ENCODE measurements at regions not wholly inside any gene's neighbourhood (a gene's known extent, or its start where the extent isn't known, plus 50 kb on each side); places are given as distances from the start of the nearest gene placed in this dataset.
A peak's percentile ranks its signal among the peaks of the same experiment; 100 is the strongest.

GRCh38 chr2:7730449-7730848, 813.2 kb downstream of the RNF144A start:
- H3K9ac ChIP-seq (ENCODE audit: low read length in 2 of 2): no peak overlapping the region
- H3K9me3 ChIP-seq (ENCODE audit: control insufficient read depth in 2 of 2, low read length in 2 of 2): no peaks in the 10 kb centered on the region
- no peaks in the 10 kb centered on the region for H3K36me3 ChIP-seq (ENCODE audit: control insufficient read depth in 2 of 2, insufficient read depth in 2 of 2, low read length in 2 of 2)
- H3K4me3 ChIP-seq (ENCODE audit: low read length in 2 of 2): peak overlapping the region in 1 of 2 donors; percentile 30
- H3K4me1 ChIP-seq (ENCODE audit: control insufficient read depth, insufficient read depth, low read length): no peaks in the 10 kb centered on the region
- no peaks in the 10 kb centered on the region for H3K27me3 ChIP-seq (ENCODE audit: control insufficient read depth in 1 of 2, insufficient read depth in 2 of 2, low read length in 2 of 2)
- H3K27ac ChIP-seq (ENCODE audit: low read length): no peak overlapping the region

- no peak overlapping the region for H3K27ac ChIP-seq (ENCODE audit: low read length)
- no peak overlapping the region for H3K4me3 ChIP-seq (ENCODE audit: low read length in 2 of 2)
- H3K9ac ChIP-seq (ENCODE audit: low read length in 2 of 2): no peak overlapping the region
- H3K36me3 ChIP-seq (ENCODE audit: control insufficient read depth in 2 of 2, insufficient read depth in 2 of 2, low read length in 2 of 2): no peaks in the 10 kb centered on the region
- no peaks in the 10 kb centered on the region for H3K27me3 ChIP-seq (ENCODE audit: control insufficient read depth in 1 of 2, insufficient read depth in 2 of 2, low read length in 2 of 2)
- no peaks in the 10 kb centered on the region for H3K9me3 ChIP-seq (ENCODE audit: control insufficient read depth in 2 of 2, low read length in 2 of 2)
- H3K4me1 ChIP-seq (ENCODE audit: control insufficient read depth, insufficient read depth, low read length): no peaks in the 10 kb centered on the region
Observed at GRCh38 chr2:7730990-7731389, 813.8 kb downstream of the RNF144A start.

DNA sequence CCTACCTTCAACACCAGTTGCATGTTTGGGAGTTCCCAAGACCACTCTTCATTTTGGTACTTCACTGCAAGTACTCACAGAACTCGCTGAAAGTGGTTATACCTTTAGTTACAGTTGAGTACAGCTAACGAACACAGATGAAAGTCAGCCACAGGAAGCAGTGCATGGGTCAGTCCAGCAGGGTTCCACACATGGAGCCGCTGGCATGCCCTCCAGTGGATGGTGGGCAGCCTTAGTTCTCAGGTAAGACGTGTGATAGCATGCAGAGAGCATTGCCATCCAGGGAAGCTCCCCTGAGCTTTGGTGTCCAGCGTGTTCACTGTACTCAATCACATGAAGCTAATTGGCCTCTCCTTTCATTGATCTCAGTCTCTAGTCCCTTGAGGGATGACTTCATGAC, 815.3 kb downstream of the RNF144A start:
- Histone ChIP-seq H3K27ac (ENCODE audit: low read length) (no peak overlapping the region), H3K9me3 (ENCODE audit: control insufficient read depth in 2 of 2, low read length in 2 of 2) (no peaks in the 10 kb centered on the region), H3K27me3 (ENCODE audit: control insufficient read depth in 1 of 2, insufficient read depth in 2 of 2, low read length in 2 of 2) (no peaks in the 10 kb centered on the region), H3K4me3 (ENCODE audit: low read length in 2 of 2) (no peak overlapping the region), H3K36me3 (ENCODE audit: control insufficient read depth in 2 of 2, insufficient read depth in 2 of 2, low read length in 2 of 2) (no peaks in the 10 kb centered on the region), H3K4me1 (ENCODE audit: control insufficient read depth, insufficient read depth, low read length) (no peaks in the 10 kb centered on the region), H3K9ac (ENCODE audit: low read length in 2 of 2) (no peak overlapping the region)

DNA sequence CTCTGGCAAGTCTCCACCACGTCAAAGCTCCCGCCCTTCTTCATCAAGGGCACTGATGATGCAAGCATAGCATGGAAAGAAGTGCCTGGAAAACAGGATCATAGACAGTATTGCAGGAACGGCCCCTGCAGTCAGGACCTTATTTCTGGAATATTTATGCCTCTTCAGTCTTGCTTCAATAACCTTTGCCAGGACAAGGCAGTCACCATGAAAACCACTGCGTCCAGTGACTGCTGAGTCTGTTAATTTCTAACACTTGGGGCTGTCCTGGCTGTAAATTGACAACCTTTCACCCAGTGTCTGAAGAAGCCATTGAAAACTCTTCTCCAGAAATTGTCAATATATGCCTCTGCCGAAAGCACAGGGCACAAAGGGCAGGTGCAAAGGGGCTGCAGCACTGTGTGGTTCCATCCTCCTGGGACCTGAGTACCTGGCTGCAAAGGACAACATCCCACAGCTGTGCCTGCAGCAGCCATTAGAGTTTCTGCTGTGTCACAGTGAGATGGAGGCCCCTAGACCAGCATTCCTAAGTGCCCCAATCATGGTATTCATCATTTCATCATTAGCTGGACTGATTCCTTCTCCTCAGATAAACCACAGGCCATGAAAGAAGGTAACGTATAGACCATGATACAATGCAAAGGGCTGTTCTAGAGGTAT, 819.6 kb downstream of the RNF144A start:
- Histone ChIP-seq H3K27ac (ENCODE audit: low read length) (no peak overlapping the region), H3K36me3 (ENCODE audit: control insufficient read depth in 2 of 2, insufficient read depth in 2 of 2, low read length in 2 of 2) (no peaks in the 10 kb centered on the region), H3K4me3 (ENCODE audit: low read length in 2 of 2) (no peak overlapping the region), H3K4me1 (ENCODE audit: control insufficient read depth, insufficient read depth, low read length) (no peaks in the 10 kb centered on the region), H3K9me3 (ENCODE audit: control insufficient read depth in 2 of 2, low read length in 2 of 2) (no peaks in the 10 kb centered on the region), H3K27me3 (ENCODE audit: control insufficient read depth in 1 of 2, insufficient read depth in 2 of 2, low read length in 2 of 2) (no peaks in the 10 kb centered on the region), H3K9ac (ENCODE audit: low read length in 2 of 2) (no peak overlapping the region)

DNA sequence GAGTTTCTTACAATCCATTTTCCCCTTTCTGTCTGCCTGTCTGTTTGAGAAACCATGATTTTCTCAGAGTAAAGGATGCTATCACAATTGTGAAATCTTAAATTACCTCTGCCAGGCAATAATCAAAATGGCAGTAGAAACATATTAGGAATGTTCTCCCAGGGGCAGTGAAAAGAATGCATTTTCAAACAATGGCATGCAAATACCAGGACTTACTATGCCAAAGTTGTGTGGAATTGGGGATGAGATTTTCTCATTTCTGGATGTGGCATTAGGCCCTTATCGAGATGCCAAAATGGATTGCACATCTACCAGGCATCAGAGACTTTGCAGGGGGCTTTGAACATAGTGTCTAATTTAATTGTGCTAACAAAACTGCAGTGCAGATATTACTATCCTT, 821.4 kb downstream of the RNF144A start:
- no peaks in the 10 kb centered on the region for H3K4me1 ChIP-seq (ENCODE audit: control insufficient read depth, insufficient read depth, low read length)
- H3K27ac ChIP-seq (ENCODE audit: low read length): no peak overlapping the region
- no peaks in the 10 kb centered on the region for H3K9me3 ChIP-seq (ENCODE audit: control insufficient read depth in 2 of 2, low read length in 2 of 2)
- H3K4me3 ChIP-seq (ENCODE audit: low read length in 2 of 2): no peak overlapping the region
- H3K36me3 ChIP-seq (ENCODE audit: control insufficient read depth in 2 of 2, insufficient read depth in 2 of 2, low read length in 2 of 2): no peaks in the 10 kb centered on the region
- H3K27me3 ChIP-seq (ENCODE audit: control insufficient read depth in 1 of 2, insufficient read depth in 2 of 2, low read length in 2 of 2): no peaks in the 10 kb centered on the region
- H3K9ac ChIP-seq (ENCODE audit: low read length in 2 of 2): no peak overlapping the region

GRCh38 chr2:7740114-7740513, 822.9 kb downstream of the RNF144A start:
- H3K27me3 ChIP-seq (ENCODE audit: control insufficient read depth in 1 of 2, insufficient read depth in 2 of 2, low read length in 2 of 2): no peaks in the 10 kb centered on the region
- no peaks in the 10 kb centered on the region for H3K4me1 ChIP-seq (ENCODE audit: control insufficient read depth, insufficient read depth, low read length)
- no peaks in the 10 kb centered on the region for H3K9me3 ChIP-seq (ENCODE audit: control insufficient read depth in 2 of 2, low read length in 2 of 2)
- H3K27ac ChIP-seq (ENCODE audit: low read length): no peak overlapping the region
- no peak overlapping the region for H3K9ac ChIP-seq (ENCODE audit: low read length in 2 of 2)
- no peak overlapping the region for H3K4me3 ChIP-seq (ENCODE audit: low read length in 2 of 2)
- no peaks in the 10 kb centered on the region for H3K36me3 ChIP-seq (ENCODE audit: control insufficient read depth in 2 of 2, insufficient read depth in 2 of 2, low read length in 2 of 2)

GRCh38 chr2:7742301-7742700, 825.1 kb downstream of the RNF144A start:
- Histone ChIP-seq H3K27ac (ENCODE audit: low read length) (no peak overlapping the region), H3K36me3 (ENCODE audit: control insufficient read depth in 2 of 2, insufficient read depth in 2 of 2, low read length in 2 of 2) (no peaks in the 10 kb centered on the region), H3K9ac (ENCODE audit: low read length in 2 of 2) (no peak overlapping the region)

DNA sequence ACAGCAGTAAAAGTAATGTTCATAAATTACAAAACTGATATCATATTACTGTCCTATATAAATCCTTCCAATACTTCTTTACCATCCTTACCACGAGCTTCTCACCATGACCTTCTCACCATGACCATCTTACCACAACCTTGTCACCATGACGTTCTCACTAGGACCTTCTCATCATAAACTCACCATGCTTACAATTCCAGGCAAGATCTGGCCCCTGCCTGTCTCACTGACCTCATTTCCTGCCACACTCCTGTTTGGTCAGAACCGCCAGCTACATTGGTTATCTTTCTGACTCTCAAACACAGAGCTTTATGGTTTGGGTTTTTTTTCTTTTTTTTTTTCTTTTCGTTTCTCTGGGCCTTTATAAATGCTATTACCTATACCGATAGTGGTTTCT, 827.6 kb downstream of the RNF144A start:
- Histone ChIP-seq H3K9ac (ENCODE audit: low read length in 2 of 2) (no peak overlapping the region), H3K27me3 (ENCODE audit: control insufficient read depth in 1 of 2, insufficient read depth in 2 of 2, low read length in 2 of 2) (no peaks in the 10 kb centered on the region), H3K27ac (ENCODE audit: low read length) (no peak overlapping the region), H3K9me3 (ENCODE audit: control insufficient read depth in 2 of 2, low read length in 2 of 2) (no peaks in the 10 kb centered on the region), H3K4me3 (ENCODE audit: low read length in 2 of 2) (no peak overlapping the region), H3K4me1 (ENCODE audit: control insufficient read depth, insufficient read depth, low read length) (no peaks in the 10 kb centered on the region), H3K36me3 (ENCODE audit: control insufficient read depth in 2 of 2, insufficient read depth in 2 of 2, low read length in 2 of 2) (no peaks in the 10 kb centered on the region)

More at GRCh38 chr2:7742301-7742700, 825.1 kb downstream of the RNF144A start:
- no peaks in the 10 kb centered on the region for H3K4me1 ChIP-seq (ENCODE audit: control insufficient read depth, insufficient read depth, low read length)
- H3K9me3 ChIP-seq (ENCODE audit: control insufficient read depth in 2 of 2, low read length in 2 of 2): no peaks in the 10 kb centered on the region
- no peak overlapping the region for H3K4me3 ChIP-seq (ENCODE audit: low read length in 2 of 2)
- no peaks in the 10 kb centered on the region for H3K27me3 ChIP-seq (ENCODE audit: control insufficient read depth in 1 of 2, insufficient read depth in 2 of 2, low read length in 2 of 2)

GRCh38 chr2:7745369-7745768, 828.2 kb downstream of the RNF144A start:
- H3K9me3 ChIP-seq (ENCODE audit: control insufficient read depth in 2 of 2, low read length in 2 of 2): no peaks in the 10 kb centered on the region
- no peak overlapping the region for H3K9ac ChIP-seq (ENCODE audit: low read length in 2 of 2)
- no peak overlapping the region for H3K27ac ChIP-seq (ENCODE audit: low read length)
- H3K4me1 ChIP-seq (ENCODE audit: control insufficient read depth, insufficient read depth, low read length): no peaks in the 10 kb centered on the region
- no peaks in the 10 kb centered on the region for H3K27me3 ChIP-seq (ENCODE audit: control insufficient read depth in 1 of 2, insufficient read depth in 2 of 2, low read length in 2 of 2)
- no peak overlapping the region for H3K4me3 ChIP-seq (ENCODE audit: low read length in 2 of 2)
- H3K36me3 ChIP-seq (ENCODE audit: control insufficient read depth in 2 of 2, insufficient read depth in 2 of 2, low read length in 2 of 2): no peaks in the 10 kb centered on the region

DNA sequence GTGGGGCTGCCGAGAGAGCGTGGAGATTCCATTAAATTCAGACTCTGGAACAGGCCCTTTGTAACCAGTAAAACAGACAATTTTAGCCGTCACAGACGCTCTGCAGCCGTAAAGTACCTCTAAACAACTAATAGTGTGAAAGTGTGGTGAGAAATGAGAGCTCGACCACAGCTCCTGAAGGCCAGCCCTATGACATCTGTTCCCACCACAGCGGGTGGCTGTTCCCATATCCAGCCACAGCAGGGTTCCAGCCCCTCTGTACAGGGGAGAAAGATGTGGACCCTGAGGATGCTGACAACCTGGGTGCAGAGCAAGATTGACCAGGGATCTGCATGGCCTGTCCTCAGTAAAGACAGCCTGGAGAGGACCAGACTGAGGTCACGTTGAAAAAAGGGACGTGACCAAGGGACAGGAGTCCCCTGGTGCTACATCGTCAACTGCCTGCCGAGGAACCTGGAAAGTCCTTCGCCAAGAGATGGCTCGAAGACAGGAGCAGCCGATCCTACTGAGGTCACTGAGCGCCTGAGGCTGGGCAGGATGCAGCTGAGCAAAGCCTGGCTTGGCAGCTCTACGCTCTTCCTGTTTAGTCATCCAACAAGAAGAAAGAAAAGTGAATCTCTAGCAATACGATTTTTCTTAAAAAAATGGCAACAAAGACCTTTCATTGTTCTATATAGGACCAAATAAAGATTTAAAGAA, 831.7 kb downstream of the RNF144A start:
- Histone ChIP-seq H3K4me1 (ENCODE audit: control insufficient read depth, insufficient read depth, low read length) (no peaks in the 10 kb centered on the region), H3K27me3 (ENCODE audit: control insufficient read depth in 1 of 2, insufficient read depth in 2 of 2, low read length in 2 of 2) (no peaks in the 10 kb centered on the region), H3K4me3 (ENCODE audit: low read length in 2 of 2) (no peak overlapping the region), H3K9ac (ENCODE audit: low read length in 2 of 2) (no peak overlapping the region), H3K36me3 (ENCODE audit: control insufficient read depth in 2 of 2, insufficient read depth in 2 of 2, low read length in 2 of 2) (no peaks in the 10 kb centered on the region), H3K27ac (ENCODE audit: low read length) (no peak overlapping the region), H3K9me3 (ENCODE audit: control insufficient read depth in 2 of 2, low read length in 2 of 2) (peaks cover 2 to 3% of the 10 kb centered on the region in 2 donors)

- H3K9me3 ChIP-seq (ENCODE audit: control insufficient read depth in 2 of 2, low read length in 2 of 2): peaks cover 7 to 9% of the 10 kb centered on the region in 2 donors
- H3K4me3 ChIP-seq (ENCODE audit: low read length in 2 of 2): no peak overlapping the region
- H3K36me3 ChIP-seq (ENCODE audit: control insufficient read depth in 2 of 2, insufficient read depth in 2 of 2, low read length in 2 of 2): no peaks in the 10 kb centered on the region
- H3K4me1 ChIP-seq (ENCODE audit: control insufficient read depth, insufficient read depth, low read length): no peaks in the 10 kb centered on the region
- H3K27me3 ChIP-seq (ENCODE audit: control insufficient read depth in 1 of 2, insufficient read depth in 2 of 2, low read length in 2 of 2): no peaks in the 10 kb centered on the region
- H3K9ac ChIP-seq (ENCODE audit: low read length in 2 of 2): no peak overlapping the region
- no peak overlapping the region for H3K27ac ChIP-seq (ENCODE audit: low read length)
Observed at GRCh38 chr2:7749895-7750559, 832.8 kb downstream of the RNF144A start.

Data from stomach smooth muscle (tissue), 2 donors.